ENCODE measurements at regions not wholly inside any gene's neighbourhood (a gene's known extent, or its start where the extent isn't known, plus 50 kb on each side); places are given as distances from the start of the nearest gene placed in this dataset.

- Mint-ChIP-seq H3K9me3 (no peaks in the 10 kb centered on the region), H3K36me3 (peaks cover 6 to 11% of the 10 kb centered on the region in 2 donors), H3K27ac (no peak overlapping the region)
- ATAC-seq (no peak), DNase-seq (ENCODE audit: low spot score in 2 of 2) (no peak)
Observed at GRCh38 chr2:159850789-159851188, 52.8 kb upstream of the CD302 start.

GRCh38 chr2:159849160-159849813 lies 51.3 kb upstream of the CD302 start:
- no peaks in the 10 kb centered on the region for H3K9me3 Mint-ChIP-seq
- no peak overlapping the region for H3K27ac Mint-ChIP-seq
- DNase-seq (ENCODE audit: low spot score in 2 of 2) (no peak), ATAC-seq (no peak)
- peaks cover 4 to 6% of the 10 kb centered on the region in 2 donors for H3K36me3 Mint-ChIP-seq

Measured in activated naive CD4-positive, alpha-beta T cell treated with anti-CD3 and anti-CD28 coated beads, Interleukin-2, amount 50 U/mL, for 72 hours (primary cell).